ENCODE measurements at regions not wholly inside any gene's neighbourhood (a gene's known extent, or its start where the extent isn't known, plus 50 kb on each side); places are given as distances from the start of the nearest gene placed in this dataset.

DNA sequence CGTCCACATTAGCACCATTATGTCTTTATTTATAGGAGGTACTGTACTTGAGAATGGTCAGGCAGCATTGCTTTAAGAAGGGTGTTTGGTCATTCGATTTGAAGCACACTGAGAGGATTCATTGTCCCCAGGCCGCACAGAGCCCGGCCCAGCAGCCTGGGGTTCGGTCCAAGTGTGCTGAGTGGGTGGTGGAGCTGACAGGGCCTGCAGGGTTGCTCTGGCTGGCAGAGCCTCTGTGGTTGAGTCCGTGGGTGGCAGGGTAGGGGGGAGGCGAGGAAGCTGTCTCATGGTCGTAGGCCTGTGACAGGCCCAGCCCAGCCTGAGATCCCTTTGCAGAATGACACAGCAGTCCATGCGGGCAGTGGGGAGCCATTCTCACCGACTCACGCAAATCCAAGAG, 227.7 kb upstream of the TOPAZ1 start:
- Histone ChIP-seq H3K36me3 (ENCODE audit: control insufficient read depth, insufficient read depth, low read length) (no peaks in the 10 kb centered on the region), H3K4me2 (ENCODE audit: extremely low read depth, insufficient read depth, low read length) (no peak overlapping the region), H3K27me3 (ENCODE audit: control insufficient read depth, insufficient read depth, low read length) (no peaks in the 10 kb centered on the region), H3K9ac (ENCODE audit: insufficient read depth, low read length) (no peak overlapping the region), H3K79me2 (ENCODE audit: control insufficient read depth, insufficient read depth, low read length) (peaks cover 6% of the 10 kb centered on the region), H2AFZ (ENCODE audit: low read length) (no peak overlapping the region), H3K9me3 (ENCODE audit: control insufficient read depth, insufficient read depth, low read depth, low read length) (no peaks in the 10 kb centered on the region), H3K4me3 (replicated peaks in 1 of 4; ENCODE audit: control extremely low read depth in 1 of 4, insufficient read depth in 1 of 4, low read depth in 3 of 4, low read length in 4 of 4) (no peak overlapping the region), H3K27ac (ENCODE audit: insufficient read depth, low read length) (no peak overlapping the region), H3K4me1 (ENCODE audit: control insufficient read depth, extremely low read depth, insufficient read depth, low read length) (no peaks in the 10 kb centered on the region), H4K20me1 (ENCODE audit: control insufficient read depth, extremely low read depth, insufficient read depth, low read length) (no peaks in the 10 kb centered on the region)
- TF ChIP-seq EZH2 (IDR thresholded peaks at IDR 0.05; ENCODE audit: low read length, missing control alignments) = no peak
- TF ChIP-seq, protein P1, sequence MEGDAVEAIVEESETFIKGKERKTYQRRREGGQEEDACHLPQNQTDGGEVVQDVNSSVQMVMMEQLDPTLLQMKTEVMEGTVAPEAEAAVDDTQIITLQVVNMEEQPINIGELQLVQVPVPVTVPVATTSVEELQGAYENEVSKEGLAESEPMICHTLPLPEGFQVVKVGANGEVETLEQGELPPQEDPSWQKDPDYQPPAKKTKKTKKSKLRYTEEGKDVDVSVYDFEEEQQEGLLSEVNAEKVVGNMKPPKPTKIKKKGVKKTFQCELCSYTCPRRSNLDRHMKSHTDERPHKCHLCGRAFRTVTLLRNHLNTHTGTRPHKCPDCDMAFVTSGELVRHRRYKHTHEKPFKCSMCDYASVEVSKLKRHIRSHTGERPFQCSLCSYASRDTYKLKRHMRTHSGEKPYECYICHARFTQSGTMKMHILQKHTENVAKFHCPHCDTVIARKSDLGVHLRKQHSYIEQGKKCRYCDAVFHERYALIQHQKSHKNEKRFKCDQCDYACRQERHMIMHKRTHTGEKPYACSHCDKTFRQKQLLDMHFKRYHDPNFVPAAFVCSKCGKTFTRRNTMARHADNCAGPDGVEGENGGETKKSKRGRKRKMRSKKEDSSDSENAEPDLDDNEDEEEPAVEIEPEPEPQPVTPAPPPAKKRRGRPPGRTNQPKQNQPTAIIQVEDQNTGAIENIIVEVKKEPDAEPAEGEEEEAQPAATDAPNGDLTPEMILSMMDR (conservative IDR thresholded peaks at IDR 0.05 in 1 of 2, IDR thresholded peaks at IDR 0.05 in 1 of 2; ENCODE audit: low read depth in 1 of 2, low read length in 2 of 2) = no peak
- DNase-seq (ENCODE audit: low read depth in 2 of 2) = no peak

DNA sequence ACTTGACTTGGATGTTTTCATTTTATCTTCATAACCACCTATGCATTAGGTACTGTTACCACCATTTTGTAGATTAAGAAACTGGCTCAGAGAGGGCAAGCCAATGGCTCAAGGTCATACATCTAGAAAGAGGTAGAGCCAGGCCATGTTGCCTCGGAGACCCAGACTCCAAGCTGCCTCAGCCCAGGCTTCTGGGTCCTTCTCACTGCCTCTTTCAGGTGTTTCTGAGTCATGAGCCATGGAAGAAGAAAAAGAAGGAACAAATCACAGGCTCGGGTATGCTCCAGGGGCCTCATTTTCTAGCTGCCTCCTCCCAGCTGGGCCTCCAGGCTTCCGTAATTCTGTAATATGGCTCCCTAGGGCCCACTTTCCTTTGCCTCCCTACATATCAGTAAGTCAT, 226.5 kb upstream of the TOPAZ1 start:
- H3K27ac ChIP-seq (ENCODE audit: insufficient read depth, low read length) = no peak overlapping the region
- H2AFZ ChIP-seq (ENCODE audit: low read length) = no peak overlapping the region
- no peak overlapping the region for H3K9ac ChIP-seq (ENCODE audit: insufficient read depth, low read length)
- H3K27me3 ChIP-seq (ENCODE audit: control insufficient read depth, insufficient read depth, low read length) = no peaks in the 10 kb centered on the region
- H3K36me3 ChIP-seq (ENCODE audit: control insufficient read depth, insufficient read depth, low read length) = no peaks in the 10 kb centered on the region
- H3K79me2 ChIP-seq (ENCODE audit: control insufficient read depth, insufficient read depth, low read length) = peaks cover 4% of the 10 kb centered on the region
- no peaks in the 10 kb centered on the region for H3K4me1 ChIP-seq (ENCODE audit: control insufficient read depth, extremely low read depth, insufficient read depth, low read length)
- TF ChIP-seq, protein P1 (conservative IDR thresholded peaks at IDR 0.05 in 1 of 2, IDR thresholded peaks at IDR 0.05 in 1 of 2; ENCODE audit: low read depth in 1 of 2, low read length in 2 of 2) = no peak
- TF ChIP-seq EZH2 (IDR thresholded peaks at IDR 0.05; ENCODE audit: low read length, missing control alignments) = no peak
- no peak for DNase-seq (ENCODE audit: low read depth in 2 of 2)
- H3K9me3 ChIP-seq (ENCODE audit: control insufficient read depth, insufficient read depth, low read depth, low read length) = no peaks in the 10 kb centered on the region
- H4K20me1 ChIP-seq (ENCODE audit: control insufficient read depth, extremely low read depth, insufficient read depth, low read length) = no peaks in the 10 kb centered on the region
- H3K4me2 ChIP-seq (ENCODE audit: extremely low read depth, insufficient read depth, low read length) = no peak overlapping the region
- H3K4me3 ChIP-seq (replicated peaks in 1 of 4; ENCODE audit: control extremely low read depth in 1 of 4, insufficient read depth in 1 of 4, low read depth in 3 of 4, low read length in 4 of 4) = no peak overlapping the region

DNA sequence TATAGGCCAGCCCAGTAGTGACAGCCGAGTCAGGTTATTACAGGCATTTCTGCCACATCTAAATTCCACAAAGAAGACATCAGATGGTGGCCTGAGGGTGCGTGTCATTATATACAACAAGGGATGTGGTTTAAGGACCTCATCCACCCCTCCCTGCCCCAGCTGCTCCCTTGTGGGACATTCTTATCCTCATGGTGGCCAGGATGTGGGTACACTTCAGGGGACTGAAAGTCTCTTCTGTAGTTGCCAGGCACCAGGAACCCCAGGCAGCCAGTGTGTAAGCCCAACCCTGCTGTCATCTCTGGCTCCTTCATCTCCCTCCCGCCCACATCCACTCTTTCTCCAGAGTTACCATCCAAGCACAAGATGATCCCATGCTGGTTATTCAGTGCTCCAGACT, 224.9 kb upstream of the TOPAZ1 start:
- Histone ChIP-seq H3K4me3 (replicated peaks in 1 of 4; ENCODE audit: control extremely low read depth in 1 of 4, insufficient read depth in 1 of 4, low read depth in 3 of 4, low read length in 4 of 4) (no peak overlapping the region), H3K27me3 (ENCODE audit: control insufficient read depth, insufficient read depth, low read length) (no peaks in the 10 kb centered on the region), H2AFZ (ENCODE audit: low read length) (no peak overlapping the region), H3K4me1 (ENCODE audit: control insufficient read depth, extremely low read depth, insufficient read depth, low read length) (peaks cover 2% of the 10 kb centered on the region), H3K27ac (ENCODE audit: insufficient read depth, low read length) (no peak overlapping the region), H3K9me3 (ENCODE audit: control insufficient read depth, insufficient read depth, low read depth, low read length) (no peaks in the 10 kb centered on the region), H3K9ac (ENCODE audit: insufficient read depth, low read length) (no peak overlapping the region), H3K4me2 (ENCODE audit: extremely low read depth, insufficient read depth, low read length) (no peak overlapping the region), H4K20me1 (ENCODE audit: control insufficient read depth, extremely low read depth, insufficient read depth, low read length) (no peaks in the 10 kb centered on the region), H3K36me3 (ENCODE audit: control insufficient read depth, insufficient read depth, low read length) (no peaks in the 10 kb centered on the region), H3K79me2 (ENCODE audit: control insufficient read depth, insufficient read depth, low read length) (peaks cover 5% of the 10 kb centered on the region)
- no peak for DNase-seq (ENCODE audit: low read depth in 2 of 2)
- no peak for TF ChIP-seq EZH2 (IDR thresholded peaks at IDR 0.05; ENCODE audit: low read length, missing control alignments)
- TF ChIP-seq, protein P1 (conservative IDR thresholded peaks at IDR 0.05 in 1 of 2, IDR thresholded peaks at IDR 0.05 in 1 of 2; ENCODE audit: low read depth in 1 of 2, low read length in 2 of 2) = no peak

All from fibroblast of lung (primary cell).